Endodermal cell (in vitro differentiated cells): ENCODE measurements at regions not wholly inside any gene's neighbourhood (a gene's known extent, or its start where the extent isn't known, plus 50 kb on each side); places are given as distances from the start of the nearest gene placed in this dataset.

Experiments
- DNase-seq: peaks from one replicate; pipeline ENCODE4 v3.0.0-alpha.2; 2017
- H3K27ac ChIP-seq: 2 replicates; pipeline ENCODE4 v1.5.1; 2013; ENCODE audit warnings: mild to moderate bottlenecking, low read depth, low read length, moderate library complexity
- H3K27me3 ChIP-seq: 2 replicates; pipeline ENCODE4 v1.6.1; 2013; ENCODE audit warnings: mild to moderate bottlenecking, low read length, moderate library complexity; ENCODE audit not compliant: insufficient read depth, control insufficient read depth, poor library complexity, severe bottlenecking
- H3K36me3 ChIP-seq: 2 replicates; pipeline ENCODE4 v1.7.0; 2013; ENCODE audit warnings: mild to moderate bottlenecking, low read length, moderate library complexity; ENCODE audit not compliant: control insufficient read depth, insufficient read depth
- H3K4me1 ChIP-seq: one replicate; pipeline ENCODE4 v1.7.0; 2013; ENCODE audit warnings: low read length; ENCODE audit not compliant: control insufficient read depth, insufficient read depth
- H3K4me3 ChIP-seq: 2 replicates; pipeline ENCODE4 v1.5.1; 2013; ENCODE audit warnings: mild to moderate bottlenecking, low read length, moderate library complexity
- H3K9ac ChIP-seq: 2 replicates; pipeline ENCODE4 v1.6.1; 2013; ENCODE audit warnings: mild to moderate bottlenecking, low read length, moderate library complexity; ENCODE audit not compliant: poor library complexity, severe bottlenecking; ENCODE audit errors: extremely low read depth
- H3K9me3 ChIP-seq: 2 replicates; pipeline ENCODE4 v1.6.1; 2013; ENCODE audit warnings: mild to moderate bottlenecking, low read length, moderate library complexity; ENCODE audit not compliant: control insufficient read depth
- H3K27ac Mint-ChIP-seq: 2 replicates; pipeline ENCODE4 v1.8.0; 2020; ENCODE audit warnings: mixed read lengths
- H3K27me3 Mint-ChIP-seq: 2 replicates; pipeline ENCODE4 v1.8.0; 2021; ENCODE audit warnings: mild to moderate bottlenecking, mixed read lengths; ENCODE audit not compliant: insufficient read depth
- H3K36me3 Mint-ChIP-seq: 2 replicates; pipeline ENCODE4 v1.8.0; 2020; ENCODE audit warnings: low read depth, mixed read lengths
- H3K4me1 Mint-ChIP-seq: 2 replicates; pipeline ENCODE4 v1.8.0; 2020; ENCODE audit warnings: mixed read lengths
- H3K4me3 Mint-ChIP-seq: 2 replicates; pipeline ENCODE4 v1.8.0; 2020; ENCODE audit warnings: mild to moderate bottlenecking, moderate library complexity, mixed read lengths
- H3K9me3 Mint-ChIP-seq: 2 replicates; pipeline ENCODE4 v1.8.0; 2020; ENCODE audit warnings: mild to moderate bottlenecking, mixed read lengths
- CTCF ChIP-seq: fragments of 200-600 bp; sonication (generic); conservative IDR thresholded peaks from 2 replicates; pipeline ENCODE4 v1.5.0; 2021; ENCODE audit warnings: antibody characterized with exemption, mild to moderate bottlenecking
- WGBS, 2 experiments: methylation state at CpG; one replicate each; pipeline versions ENCODE4 v1.1.5 to v1.1.7; 2013; ENCODE audit warnings: missing lambda C conversion rate in 2 of 2, mixed read lengths in 1 of 2; ENCODE audit not compliant: insufficient coverage in 1 of 2, insufficient read length in 1 of 2; 5-methylcytosine and 5-hydroxymethylcytosine counted together

DNA sequence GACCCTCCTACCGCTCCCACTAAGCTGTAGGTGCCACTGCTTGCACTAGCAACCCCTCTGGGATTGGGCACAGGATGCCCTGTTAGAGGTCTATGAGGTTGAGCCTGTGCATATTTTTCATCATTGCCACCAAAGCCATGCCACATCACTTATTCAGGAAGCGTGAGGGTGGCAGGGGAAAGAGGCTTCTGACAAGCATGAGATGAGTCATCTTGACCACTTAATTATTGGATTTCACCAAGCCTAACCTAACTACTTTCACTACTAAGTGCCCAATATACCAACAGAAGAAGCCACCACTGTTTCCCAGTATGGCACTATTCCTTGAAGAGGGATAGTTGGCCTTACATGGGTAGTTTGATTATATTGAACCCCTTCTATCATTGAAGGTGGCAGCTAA, 181.3 kb upstream of the EPHA4 start:
- no peaks in the 10 kb centered on the region for H3K36me3 ChIP-seq
- H3K9ac ChIP-seq, result no peak overlapping the region
- H3K27ac Mint-ChIP-seq, result no peak overlapping the region
- peaks cover 13% of the 10 kb centered on the region for H3K27me3 Mint-ChIP-seq
- no peaks in the 10 kb centered on the region for H3K9me3 ChIP-seq
- DNase-seq, result no peak
- TF ChIP-seq CTCF, result no peak
- no peaks in the 10 kb centered on the region for H3K36me3 Mint-ChIP-seq
- H3K27me3 ChIP-seq, result peaks cover 9% of the 10 kb centered on the region
- H3K4me1 ChIP-seq, result no peaks in the 10 kb centered on the region
- H3K27ac ChIP-seq, result no peak overlapping the region
- WGBS, 2 experiments, result 100% methylated on average over 1 to 2 of the region's 2 CpGs
- H3K4me3 ChIP-seq, result no peak overlapping the region
- no peak overlapping the region for H3K4me3 Mint-ChIP-seq
- peaks cover 4% of the 10 kb centered on the region for H3K4me1 Mint-ChIP-seq
- H3K9me3 Mint-ChIP-seq, result no peaks in the 10 kb centered on the region

- Histone ChIP-seq H3K27ac (no peak overlapping the region), H3K9me3 (no peaks in the 10 kb centered on the region), H3K4me1 (no peaks in the 10 kb centered on the region), H3K27me3 (peaks cover 9% of the 10 kb centered on the region), H3K36me3 (no peaks in the 10 kb centered on the region), H3K9ac (no peak overlapping the region), H3K4me3 (no peak overlapping the region)
- TF ChIP-seq CTCF, result no peak
- WGBS, 2 experiments, result 95 to 96% methylated on average over 4 of the region's 4 CpGs
- Mint-ChIP-seq H3K4me1 (peaks cover 4% of the 10 kb centered on the region), H3K36me3 (no peaks in the 10 kb centered on the region), H3K27me3 (peaks cover 10% of the 10 kb centered on the region), H3K27ac (no peak overlapping the region), H3K9me3 (no peaks in the 10 kb centered on the region), H3K4me3 (no peak overlapping the region)
- no peak for DNase-seq
Measured at GRCh38 chr2:221752781-221753180, 180.7 kb upstream of the EPHA4 start.

DNA sequence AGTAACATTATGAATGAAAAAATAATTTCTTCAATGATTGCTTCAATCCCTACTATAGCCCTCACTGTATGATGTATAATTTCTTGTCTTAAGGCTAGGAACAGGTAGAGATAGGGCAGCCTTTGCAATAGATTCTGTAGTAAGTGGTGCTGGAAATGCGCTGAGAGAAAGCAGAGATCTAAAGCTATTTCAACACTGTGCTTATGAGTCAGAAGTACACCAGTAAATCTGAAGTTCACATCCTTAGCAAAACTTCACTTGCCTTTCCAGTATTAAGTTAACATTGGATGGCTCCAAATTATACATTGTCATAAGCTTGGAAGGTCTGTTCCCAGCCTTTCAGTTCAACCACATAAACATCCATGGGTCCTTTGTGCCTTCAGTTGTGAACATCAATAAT, 178.2 kb upstream of the EPHA4 start:
- no peak overlapping the region for H3K27ac ChIP-seq
- H3K9me3 ChIP-seq, result no peaks in the 10 kb centered on the region
- H3K27ac Mint-ChIP-seq, result no peak overlapping the region
- no peak overlapping the region for H3K4me3 Mint-ChIP-seq
- no peak overlapping the region for H3K9ac ChIP-seq
- DNase-seq, result no peak
- H3K9me3 Mint-ChIP-seq, result no peaks in the 10 kb centered on the region
- H3K36me3 Mint-ChIP-seq, result no peaks in the 10 kb centered on the region
- peaks cover 7% of the 10 kb centered on the region for H3K27me3 Mint-ChIP-seq
- WGBS, 2 experiments, result 100% methylated on average over 1 of the region's 1 CpG; no CpG with 5 or more reads in 1 of the 2 experiments
- TF ChIP-seq CTCF, result no peak
- no peak overlapping the region for H3K4me3 ChIP-seq
- H3K4me1 Mint-ChIP-seq, result peaks cover 4% of the 10 kb centered on the region
- peaks cover 9% of the 10 kb centered on the region for H3K27me3 ChIP-seq
- no peaks in the 10 kb centered on the region for H3K36me3 ChIP-seq
- H3K4me1 ChIP-seq, result no peaks in the 10 kb centered on the region
